K562 (cell line): ENCODE measurements at regions not wholly inside any gene's neighbourhood (a gene's known extent, or its start where the extent isn't known, plus 50 kb on each side); places are given as distances from the start of the nearest gene placed in this dataset.

Source experiments
- ATAC-seq: fragments of 200-7000 bp; cut with Tn5 transposase; 3 replicates; pipeline ENCODE4 v1.9.1; 2020; ENCODE audit warnings: moderate library complexity
- BruUV-seq: library from RNA; stranded (reverse); fragments of 400-500 nt; replicated peaks from 2 replicates; lab custom pipeline; 2021; lab: Mats Ljungman, UMichigan
- CTCF ChIA-PET: fragments of 300-600 bp; formaldehyde crosslinking; extraction: SDS; loops from one replicate; lab custom pipeline; 2021; ENCODE audit warnings: low intra/inter-chr PET ratio; lab: Yijun Ruan, JAX
- POLR2A ChIA-PET: fragments of 300-600, 350-650 bp; sonication (Branson Sonifier 250); formaldehyde crosslinking; extraction: SDS; loops from one replicate; lab custom pipeline; 2021; ENCODE audit warnings: antibody characterized with exemption, inconsistent platforms; lab: Yijun Ruan, JAX
- DNase-seq, 4 experiments: peaks; one replicate each; pipeline versions ENCODE4 v3.0.0 to v3.0.0-alpha.2; 2011 to 2018; ENCODE audit warnings: low spot score in 3 of 4, mixed read lengths in 3 of 4; ENCODE audit errors: extremely low read depth in 1 of 4
- FAIRE-seq: peaks from 2 replicates; lab custom pipeline; 2011; peaks lifted over from hg19 to GRCh38; lab: Jason Lieb, UNC
- H2AFZ ChIP-seq: 2 replicates; pipeline ENCODE4 v1.6.0; 2011; ENCODE audit warnings: low read depth, low read length, control low read depth, inconsistent platforms
- H3K27ac ChIP-seq: fragments of 200-600 bp; 3 replicates; pipeline ENCODE4 v1.8.0; 2011; ENCODE audit warnings: low read depth, mild to moderate bottlenecking, control low read depth, inconsistent platforms, low read length, moderate library complexity, mixed read lengths; ENCODE audit errors: extremely low read depth
- H3K27me3 ChIP-seq, 2 experiments: fragments of 300-600 bp in 1 of 2; 2 replicates in 1 of 2; 3 replicates in 1 of 2; pipeline versions ENCODE4 v1.6.0 to v1.8.0; 2011; ENCODE audit warnings: inconsistent platforms in 2 of 2, low read length in 2 of 2, mild to moderate bottlenecking in 1 of 2, mixed read lengths in 1 of 2, moderate library complexity in 1 of 2; ENCODE audit not compliant: control insufficient read depth in 2 of 2, insufficient read depth in 2 of 2
- H3K36me3 ChIP-seq: fragments of 300-600 bp; 3 replicates; pipeline ENCODE4 v1.8.0; 2011; ENCODE audit warnings: mild to moderate bottlenecking, low read length, inconsistent platforms; ENCODE audit not compliant: control insufficient read depth, insufficient read depth
- H3K4me1 ChIP-seq, 2 experiments: fragments of 200-600 bp in 1 of 2; replicated peaks in 1 of 2; 2 replicates in 1 of 2; 3 replicates in 1 of 2; pipeline versions ENCODE4 v1.5.1 to v1.8.0; 2011; ENCODE audit warnings: inconsistent platforms in 2 of 2, low read length in 2 of 2, mild to moderate bottlenecking in 1 of 2, mixed read lengths in 1 of 2, moderate library complexity in 1 of 2; ENCODE audit not compliant: control insufficient read depth in 2 of 2, insufficient read depth in 2 of 2
- H3K4me2 ChIP-seq: 2 replicates; pipeline ENCODE4 v1.6.1; 2011; ENCODE audit warnings: low read length, control low read depth, inconsistent platforms, mixed read lengths; ENCODE audit not compliant: insufficient read depth
- H3K4me3 ChIP-seq: fragments of 200-600 bp; sonication (generic), shearing (Covaris generic); 2 replicates; pipeline ENCODE4 v1.5.1; 2016; ENCODE audit warnings: control low read depth, inconsistent platforms
- H3K79me2 ChIP-seq: fragments of 200-600 bp; 3 replicates; pipeline ENCODE4 v1.8.0; 2011; ENCODE audit warnings: low read length, inconsistent platforms; ENCODE audit not compliant: control insufficient read depth, insufficient read depth
- H3K9ac ChIP-seq, 2 experiments: 2 replicates each; pipeline versions ENCODE4 v1.6.0 to v1.6.1; 2011; ENCODE audit warnings: low read depth in 2 of 2, low read length in 2 of 2, control low read depth in 1 of 2, inconsistent platforms in 1 of 2, mild to moderate bottlenecking in 1 of 2, mixed read lengths in 1 of 2; ENCODE audit not compliant: insufficient read depth in 1 of 2
- H3K9me1 ChIP-seq: one replicate; pipeline ENCODE4 v1.6.0; 2011; ENCODE audit warnings: inconsistent platforms, mild to moderate bottlenecking, low read length, moderate library complexity; ENCODE audit not compliant: control insufficient read depth, insufficient read depth
- H3K9me3 ChIP-seq: replicated peaks from 2 replicates; pipeline ENCODE4 v1.5.1; 2011; ENCODE audit warnings: low read depth, low read length, inconsistent platforms; ENCODE audit not compliant: control insufficient read depth, insufficient read depth
- H4K20me1 ChIP-seq: replicated peaks from 2 replicates; pipeline ENCODE4 v1.6.1; 2011; ENCODE audit warnings: low read length, inconsistent platforms, mixed read lengths; ENCODE audit not compliant: control insufficient read depth, insufficient read depth
- BRD9 ChIP-seq: fragments of 450-650 bp; IDR thresholded peaks from 2 replicates; pipeline ENCODE4 v1.6.1; 2018; ENCODE audit warnings: low read depth; ENCODE audit not compliant: partially characterized antibody
- E2F1 ChIP-seq: sonication (generic); formaldehyde crosslinking; IDR thresholded peaks from 2 replicates; pipeline ENCODE4 v1.8.1; 2023; ENCODE audit warnings: mild to moderate bottlenecking, missing genetic modification reagents, moderate library complexity
- E2F8 ChIP-seq: fragments of 450-650 bp; IDR thresholded peaks from 2 replicates; pipeline ENCODE4 v1.7.1; 2018; ENCODE audit warnings: mild to moderate bottlenecking, low read depth; ENCODE audit not compliant: partially characterized antibody
- IFI16 ChIP-seq: fragments of 250-450 bp; sonication (Bioruptor Pico); IDR thresholded peaks from 2 replicates; pipeline ENCODE4 v2.1.2; 2022; ENCODE audit warnings: mild to moderate bottlenecking, inconsistent platforms
- NKRF ChIP-seq: fragments of 450-650 bp; IDR thresholded peaks from 2 replicates; pipeline ENCODE4 v1.6.1; 2016; ENCODE audit warnings: borderline replicate concordance
- RNF2 ChIP-seq: sonication (generic); IDR thresholded peaks from 2 replicates; pipeline ENCODE4 v1.6.1; 2016
- ZBTB2 ChIP-seq: fragments of 450-650 bp; IDR thresholded peaks from 2 replicates; pipeline ENCODE4 v1.6.1; 2016; ENCODE audit warnings: antibody characterized with exemption
- ZBTB49 ChIP-seq: sonication (generic); formaldehyde crosslinking; IDR thresholded peaks from 2 replicates; pipeline ENCODE4 v1.8.0; 2022; ENCODE audit warnings: missing genetic modification reagents, mild to moderate bottlenecking, borderline replicate concordance
- ZNF830 ChIP-seq: fragments of 250-450 bp; sonication (Bioruptor Pico); IDR thresholded peaks from 2 replicates; pipeline ENCODE4 v1.5.0; 2021; ENCODE audit warnings: mild to moderate bottlenecking
- WGBS: fragments of 100-300 bp; shearing (Covaris generic); methylation state at CpG from one replicate; pipeline ENCODE4 v1.1.6; 2016; ENCODE audit warnings: low coverage, mixed read lengths; ENCODE audit not compliant: insufficient coverage; ENCODE audit errors: missing lambda C conversion rate; 5-methylcytosine and 5-hydroxymethylcytosine counted together
- in situ Hi-C: fragments of 300-500 bp; cut with MboI; formaldehyde crosslinking; loops from 4 replicates; pipeline ENCODE4 v1.15.0; 2018; ENCODE audit warnings: inconsistent platforms, mixed read lengths
- intact Hi-C: fragments of 100-400 bp; cut with micrococcal nuclease; formaldehyde crosslinking; loops from 2 replicates; pipeline ENCODE4 v1.14.2; 2022

GRCh38 chr14:87434680-87435079 is 558.3 kb downstream of the GALC start (continued):
- no peak for TF ChIP-seq E2F8

GRCh38 chr14:87434011-87434410 is 559.0 kb downstream of the GALC start:
- no peaks in the 10 kb centered on the region for H4K20me1 ChIP-seq
- H3K4me2 ChIP-seq = no peak overlapping the region
- H3K27ac ChIP-seq = no peak overlapping the region
- H3K4me3 ChIP-seq = no peak overlapping the region
- POLR2A ChIA-PET = no interaction called here
- H3K27me3 ChIP-seq = no peaks in the 10 kb centered on the region
- H3K9ac ChIP-seq = no peak overlapping the region
- no peak overlapping the region for H2AFZ ChIP-seq
- no peak for DNase-seq
- FAIRE-seq = no peak
- H3K9me3 ChIP-seq = no peaks in the 10 kb centered on the region
- no peaks in the 10 kb centered on the region for H3K9me1 ChIP-seq
- no peaks in the 10 kb centered on the region for H3K79me2 ChIP-seq
- 8% methylated on average over 1 of the region's 1 CpG for WGBS
- in situ Hi-C loops = no loop called here
- intact Hi-C loops = no loop called here
- no peaks in the 10 kb centered on the region for H3K4me1 ChIP-seq
- no peak for ATAC-seq
- CTCF ChIA-PET = no interaction called here
- BruUV-seq = no TSS peak
- no peaks in the 10 kb centered on the region for H3K36me3 ChIP-seq
- TF ChIP-seq BRD9 (no peak), ZBTB2 (no peak), E2F1 (CRISPR knock-in tag) (no peak), RNF2 (no peak), ZNF830 (CRISPR knock-in tag) (no peak), ZBTB49 (CRISPR knock-in tag) (no peak), IFI16 (no peak), NKRF (no peak)
